NCI-H2081 (cell line): ENCODE measurements at regions not wholly inside any gene's neighbourhood (a gene's known extent, or its start where the extent isn't known, plus 50 kb on each side); places are given as distances from the start of the nearest gene placed in this dataset.

Experiments used
- DNase-seq, 2 experiments: peaks; one replicate each; lab custom pipeline; 2025; lab: John Stamatoyannopoulos, UW

- no peak for DNase-seq
Measured at GRCh38 chr1:58891347-58891746, 107.5 kb upstream of the JUN start.

DNA sequence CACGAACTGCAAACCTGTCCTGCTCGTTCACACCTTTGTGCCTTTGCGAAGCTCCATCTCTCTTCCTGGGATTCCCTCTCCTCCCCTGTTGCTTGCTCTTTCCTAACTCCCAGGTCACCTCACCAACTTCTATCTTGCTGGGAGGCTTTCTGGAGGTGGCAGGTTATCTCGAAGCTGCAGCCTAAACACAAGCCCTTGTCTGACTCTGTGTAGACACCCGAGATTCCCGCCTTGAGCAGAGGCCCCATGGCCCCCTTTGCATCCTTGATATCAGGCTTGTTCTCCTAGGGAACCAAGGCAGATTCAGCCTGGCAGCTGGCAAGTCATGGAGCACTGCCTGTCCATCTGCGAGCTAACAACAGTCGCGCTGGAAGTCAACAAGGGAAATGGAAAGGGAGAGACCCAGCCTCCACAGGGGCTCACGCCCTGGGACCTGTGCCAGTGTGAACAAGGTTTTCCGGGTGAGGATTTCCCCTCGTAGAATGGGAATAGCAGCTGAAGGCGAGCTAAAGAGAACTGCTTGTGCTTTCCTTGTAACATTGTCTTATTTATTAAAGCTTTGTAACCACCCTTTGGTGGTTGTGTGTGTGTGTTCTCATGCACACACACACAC, 109.5 kb upstream of the JUN start:
- peak; percentile 76 to 90 for DNase-seq

- no peak for DNase-seq
Measured at GRCh38 chr1:58895082-58895481, 111.2 kb upstream of the JUN start.

DNA sequence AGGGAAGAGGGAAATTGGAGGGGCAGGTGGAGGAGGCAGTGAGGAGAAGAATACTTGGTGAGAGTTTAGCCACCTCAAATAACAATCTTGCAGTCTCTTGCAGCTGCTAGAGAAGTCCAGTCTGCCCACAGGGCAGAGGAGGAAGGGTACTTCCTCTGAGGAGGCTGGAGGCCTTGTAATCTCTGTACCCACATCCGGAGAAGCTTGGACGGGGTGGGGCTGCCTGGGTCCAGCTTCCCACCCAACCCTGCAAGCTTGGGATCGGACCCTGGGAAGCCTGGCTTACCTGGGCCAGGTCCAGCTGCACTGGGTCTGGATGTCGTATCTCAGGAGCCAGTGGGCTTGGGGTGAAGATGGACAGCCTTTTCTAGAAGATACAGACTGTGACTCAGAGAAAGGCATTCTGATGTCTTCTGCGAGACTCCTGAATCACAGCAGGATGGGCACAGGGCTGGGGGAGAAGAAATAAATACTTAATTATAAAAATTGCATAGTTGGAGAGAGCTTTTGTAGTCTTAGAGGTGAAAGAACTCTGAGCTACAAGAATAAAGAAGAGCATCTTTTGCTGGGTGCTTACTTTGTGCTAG, 111.8 kb upstream of the JUN start:
- no peak for DNase-seq

- peak; percentile 62 to 84 for DNase-seq
Measured at GRCh38 chr1:58896246-58897183, 112.7 kb upstream of the JUN start.

- no peak for DNase-seq
Measured at GRCh38 chr1:58898739-58899586, 115.1 kb upstream of the JUN start.

- no peak for DNase-seq
Measured at GRCh38 chr1:58899587-58900271, 115.9 kb upstream of the JUN start.

DNA sequence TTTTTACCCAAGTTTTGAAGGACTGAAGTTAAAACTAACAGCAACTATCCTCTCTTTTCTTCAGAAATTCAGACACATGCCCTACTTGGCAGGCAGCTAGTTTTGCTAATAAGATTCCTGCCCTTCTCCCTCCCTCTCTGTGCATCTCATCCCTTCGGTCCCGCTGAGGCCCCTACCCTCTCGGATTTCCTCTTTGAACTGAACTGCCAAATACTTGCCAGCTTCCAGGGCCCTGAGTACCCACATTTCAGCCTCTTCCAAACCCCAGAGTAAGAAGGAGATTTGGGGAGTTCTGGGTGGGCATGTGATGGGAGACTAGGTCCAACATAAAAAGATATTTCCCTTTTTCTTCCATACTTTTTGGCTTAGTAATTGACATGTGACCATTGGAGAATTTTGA, 116.5 kb upstream of the JUN start:
- no peak for DNase-seq

DNA sequence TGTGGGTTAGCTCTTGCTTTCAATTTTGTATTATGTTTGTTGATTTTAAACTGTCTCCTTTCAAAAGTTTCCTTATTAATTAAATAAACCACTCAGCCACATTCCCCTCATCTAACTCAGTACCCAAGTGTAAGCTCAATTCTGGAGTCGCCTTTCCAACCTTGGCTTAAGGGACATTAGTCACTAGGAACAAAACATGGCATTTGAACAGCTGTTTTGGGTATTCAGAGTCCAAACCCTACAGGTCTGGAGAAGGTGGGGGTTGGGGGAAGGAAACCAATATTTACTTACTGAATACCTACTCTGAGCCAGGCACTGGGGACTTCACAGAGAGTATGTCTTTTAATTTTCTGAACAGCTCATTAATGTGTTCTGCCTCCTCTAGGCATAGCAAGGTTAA, 117.2 kb upstream of the JUN start:
- no peak for DNase-seq

DNA sequence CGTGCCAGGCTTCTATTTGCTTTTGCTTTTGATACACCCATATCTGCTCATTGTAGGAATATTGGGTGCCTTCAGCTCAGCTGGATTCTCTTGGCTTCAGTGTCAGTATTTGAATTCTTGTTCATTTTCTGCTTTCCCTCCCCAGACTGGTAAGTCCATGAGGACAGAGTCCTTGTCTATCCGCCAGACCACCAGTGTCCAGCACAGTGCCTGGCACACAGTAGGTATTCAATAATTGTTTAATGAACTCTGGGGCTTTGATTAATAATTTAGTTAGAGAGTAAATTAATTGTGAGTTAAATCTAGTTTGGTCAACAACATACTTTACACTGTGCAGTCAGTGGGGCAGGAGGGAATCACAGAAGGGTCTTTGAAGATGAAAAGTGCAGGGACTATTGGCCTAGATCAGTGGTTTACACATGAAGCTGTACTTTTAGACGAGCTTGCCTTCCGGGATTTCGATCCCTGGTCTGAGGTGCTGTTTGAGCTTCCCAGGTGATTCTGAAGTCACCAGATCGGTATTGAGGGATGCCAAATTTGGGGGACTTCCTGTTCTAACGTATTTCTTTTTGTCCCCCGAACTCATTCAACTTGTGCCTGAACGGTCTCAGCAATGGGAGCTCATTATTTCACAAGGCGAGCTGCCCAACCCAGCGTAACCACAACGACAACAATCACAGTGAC, 119.1 kb upstream of the JUN start:
- DNase-seq = no peak

DNA sequence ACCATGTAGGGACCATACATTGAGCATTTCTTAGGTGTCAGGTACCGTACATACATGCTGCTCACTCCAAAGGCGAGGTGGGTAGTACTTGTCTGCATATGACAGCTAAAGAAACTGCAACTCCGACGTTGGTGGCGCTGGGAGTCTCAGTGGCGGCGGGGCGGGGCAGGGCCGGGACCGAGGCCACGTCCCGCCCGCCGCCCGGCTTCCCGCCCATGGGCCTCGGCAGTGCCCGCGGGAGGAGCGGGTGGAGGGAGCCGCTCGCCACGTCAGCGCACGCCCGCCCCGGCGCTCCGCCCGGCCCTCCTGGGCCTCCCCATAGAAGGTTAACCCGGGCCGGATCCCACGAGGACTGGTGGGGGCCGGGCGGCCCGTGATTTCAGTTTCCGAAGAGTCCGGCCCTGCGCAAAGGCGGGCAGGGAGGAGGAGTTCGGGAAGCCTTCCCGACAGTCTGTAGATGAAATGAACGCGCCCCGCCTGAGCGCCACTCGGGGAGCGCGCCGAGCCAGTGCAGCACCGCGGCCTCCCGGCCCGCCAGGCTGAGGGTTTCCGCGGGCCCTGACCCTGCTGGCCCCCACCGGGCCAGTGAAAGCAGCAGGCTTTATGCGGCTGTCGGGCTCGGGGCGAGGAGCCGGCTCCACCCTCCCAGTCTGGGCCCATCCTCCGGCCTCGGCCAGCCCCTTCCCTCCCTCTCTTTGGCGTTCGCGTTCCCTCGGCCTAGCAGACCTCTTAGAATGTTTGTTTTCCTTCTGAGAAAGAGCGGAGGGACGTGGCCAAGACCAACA, 119.9 kb upstream of the JUN start:
- DNase-seq = peak; percentile 67 to 83

DNA sequence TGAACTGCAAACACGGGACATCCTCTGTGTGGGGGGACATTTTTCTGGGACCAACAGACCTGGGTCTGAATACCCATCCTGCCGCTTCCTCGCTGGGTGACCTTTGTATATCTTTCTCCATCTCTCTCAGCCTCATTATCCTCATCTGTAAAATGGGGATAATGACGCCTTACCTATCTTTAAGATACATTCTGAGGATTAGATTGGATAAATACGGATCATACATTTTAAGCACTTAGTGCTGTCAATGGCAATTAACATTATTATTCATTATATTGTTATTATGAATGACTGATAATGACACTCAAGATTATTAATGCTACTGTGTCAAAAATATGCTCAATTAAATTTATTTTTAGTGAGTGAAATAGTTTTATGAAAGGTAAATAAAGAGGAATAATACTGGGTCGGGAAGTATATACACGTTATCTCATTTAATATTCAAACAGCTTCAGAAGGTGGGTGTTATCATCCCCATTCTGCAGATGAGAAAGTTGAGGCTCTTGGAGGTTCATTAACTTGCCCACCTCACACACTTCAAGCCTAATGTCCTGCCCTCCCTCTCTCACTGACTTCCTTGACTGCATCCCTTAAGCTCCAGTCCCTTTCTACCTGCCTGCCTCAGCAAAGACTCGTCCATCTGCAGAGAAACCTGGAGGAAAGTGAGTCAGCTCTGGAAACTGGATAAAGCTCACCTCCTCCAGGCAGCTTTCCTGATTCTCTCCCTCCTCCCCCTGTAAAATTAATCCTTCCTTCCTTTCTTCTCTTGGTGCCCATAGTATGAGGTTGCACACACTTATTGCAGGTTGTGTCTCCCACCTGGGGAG, 120.7 kb upstream of the JUN start:
- no peak for DNase-seq

GRCh38 chr1:58905126-58905490, 121.3 kb upstream of the JUN start:
- no peak for DNase-seq

- no peak for DNase-seq
Measured at GRCh38 chr1:58905628-58906221, 121.9 kb upstream of the JUN start.

DNA sequence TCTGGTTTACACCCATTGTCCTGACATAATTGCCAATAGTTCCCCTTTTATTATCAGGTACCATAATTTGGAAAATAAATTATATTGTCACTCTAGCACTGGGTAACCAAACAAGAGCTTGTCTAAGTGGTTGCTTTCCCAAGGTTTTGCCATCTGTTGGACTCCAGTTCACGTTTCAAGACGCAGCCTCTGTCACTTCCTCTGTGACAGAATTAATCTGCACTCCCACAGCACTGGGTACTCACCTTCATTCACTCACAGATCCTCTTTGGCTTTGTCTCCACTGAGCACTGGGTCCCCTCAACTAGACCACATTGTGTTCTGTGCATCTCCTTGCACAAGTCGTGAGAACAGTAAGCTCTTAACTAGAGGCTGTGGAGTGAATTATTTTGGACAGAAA, 123.6 kb upstream of the JUN start:
- DNase-seq = peak in 1 of 2 experiments; percentile 13

DNA sequence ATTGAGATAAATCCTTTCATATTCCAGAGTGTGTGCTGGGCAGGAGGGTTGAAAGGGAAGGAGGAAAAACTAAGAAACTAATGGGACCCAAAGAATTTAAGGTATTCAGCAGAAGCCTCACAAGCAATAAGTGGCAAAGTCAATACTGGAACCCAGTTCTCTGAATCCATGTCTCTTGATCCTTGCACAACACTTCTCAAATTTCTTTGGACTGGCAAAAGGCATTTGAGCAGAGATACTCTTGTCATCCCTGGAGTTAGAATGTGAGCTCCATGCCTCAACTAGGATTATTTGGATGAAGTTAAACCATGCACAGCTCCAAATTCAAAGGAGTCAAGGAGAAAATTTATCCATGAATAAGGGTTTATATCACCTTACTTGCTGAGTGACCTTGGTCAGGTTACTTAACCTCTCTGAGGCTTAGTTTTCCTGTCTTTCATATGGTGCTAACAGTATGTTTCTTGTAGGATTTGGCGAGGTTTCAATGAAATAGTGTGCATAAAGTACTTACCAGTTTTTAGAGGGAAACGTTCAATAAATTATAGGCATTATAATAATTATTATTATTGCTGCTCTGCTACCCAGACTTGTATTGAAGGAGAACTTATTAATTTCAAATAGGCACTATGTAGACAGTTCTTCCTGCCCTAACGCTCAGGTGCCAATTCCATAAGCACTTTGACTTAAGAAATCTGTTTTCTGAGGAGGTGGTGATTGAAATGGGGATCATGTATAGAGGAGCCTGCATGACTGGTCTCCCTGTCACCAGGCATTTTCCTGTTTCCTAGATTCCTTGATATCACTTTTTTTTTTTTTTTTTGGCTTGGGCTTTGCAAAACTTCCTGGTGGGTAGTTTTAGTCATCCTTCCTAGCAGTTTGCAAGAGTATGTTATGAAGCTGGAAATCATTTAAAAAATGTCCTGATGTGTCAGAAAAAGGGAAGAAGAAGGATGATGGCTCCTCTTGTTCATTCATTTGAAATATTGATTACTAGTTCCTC, 125.0 kb upstream of the JUN start:
- DNase-seq = no peak

GRCh38 chr1:58909914-58910681, 126.3 kb upstream of the JUN start:
- DNase-seq = no peak
